K562 (cell line): ENCODE measurements at regions not wholly inside any gene's neighbourhood (a gene's known extent, or its start where the extent isn't known, plus 50 kb on each side); places are given as distances from the start of the nearest gene placed in this dataset.
A peak's percentile ranks its signal among the peaks of the same experiment; 100 is the strongest.

Experiments used
- ATAC-seq: fragments of 200-7000 bp; cut with Tn5 transposase; 3 replicates; pipeline ENCODE4 v1.9.1; 2020; ENCODE audit warnings: moderate library complexity
- BruUV-seq: library from RNA; stranded (reverse); fragments of 400-500 nt; replicated peaks from 2 replicates; lab custom pipeline; 2021; lab: Mats Ljungman, UMichigan
- CTCF ChIA-PET: fragments of 300-600 bp; formaldehyde crosslinking; extraction: SDS; loops from one replicate; lab custom pipeline; 2021; ENCODE audit warnings: low intra/inter-chr PET ratio; lab: Yijun Ruan, JAX
- POLR2A ChIA-PET: fragments of 300-600, 350-650 bp; sonication (Branson Sonifier 250); formaldehyde crosslinking; extraction: SDS; loops from one replicate; lab custom pipeline; 2021; ENCODE audit warnings: antibody characterized with exemption, inconsistent platforms; lab: Yijun Ruan, JAX
- DNase-seq, 4 experiments: peaks; one replicate each; pipeline versions ENCODE4 v3.0.0 to v3.0.0-alpha.2; 2011 to 2018; ENCODE audit warnings: low spot score in 3 of 4, mixed read lengths in 3 of 4; ENCODE audit errors: extremely low read depth in 1 of 4
- FAIRE-seq: peaks from 2 replicates; lab custom pipeline; 2011; peaks lifted over from hg19 to GRCh38; lab: Jason Lieb, UNC
- H2AFZ ChIP-seq: 2 replicates; pipeline ENCODE4 v1.6.0; 2011; ENCODE audit warnings: low read depth, low read length, control low read depth, inconsistent platforms
- H3K27ac ChIP-seq: fragments of 200-600 bp; 3 replicates; pipeline ENCODE4 v1.8.0; 2011; ENCODE audit warnings: low read depth, mild to moderate bottlenecking, control low read depth, inconsistent platforms, low read length, moderate library complexity, mixed read lengths; ENCODE audit errors: extremely low read depth
- H3K27me3 ChIP-seq, 2 experiments: fragments of 300-600 bp in 1 of 2; 2 replicates in 1 of 2; 3 replicates in 1 of 2; pipeline versions ENCODE4 v1.6.0 to v1.8.0; 2011; ENCODE audit warnings: inconsistent platforms in 2 of 2, low read length in 2 of 2, mild to moderate bottlenecking in 1 of 2, mixed read lengths in 1 of 2, moderate library complexity in 1 of 2; ENCODE audit not compliant: control insufficient read depth in 2 of 2, insufficient read depth in 2 of 2
- H3K36me3 ChIP-seq: fragments of 300-600 bp; 3 replicates; pipeline ENCODE4 v1.8.0; 2011; ENCODE audit warnings: mild to moderate bottlenecking, low read length, inconsistent platforms; ENCODE audit not compliant: control insufficient read depth, insufficient read depth
- H3K4me1 ChIP-seq, 2 experiments: fragments of 200-600 bp in 1 of 2; replicated peaks in 1 of 2; 2 replicates in 1 of 2; 3 replicates in 1 of 2; pipeline versions ENCODE4 v1.5.1 to v1.8.0; 2011; ENCODE audit warnings: inconsistent platforms in 2 of 2, low read length in 2 of 2, mild to moderate bottlenecking in 1 of 2, mixed read lengths in 1 of 2, moderate library complexity in 1 of 2; ENCODE audit not compliant: control insufficient read depth in 2 of 2, insufficient read depth in 2 of 2
- H3K4me2 ChIP-seq: 2 replicates; pipeline ENCODE4 v1.6.1; 2011; ENCODE audit warnings: low read length, control low read depth, inconsistent platforms, mixed read lengths; ENCODE audit not compliant: insufficient read depth
- H3K4me3 ChIP-seq: fragments of 200-600 bp; sonication (generic), shearing (Covaris generic); 2 replicates; pipeline ENCODE4 v1.5.1; 2016; ENCODE audit warnings: control low read depth, inconsistent platforms
- H3K79me2 ChIP-seq: fragments of 200-600 bp; 3 replicates; pipeline ENCODE4 v1.8.0; 2011; ENCODE audit warnings: low read length, inconsistent platforms; ENCODE audit not compliant: control insufficient read depth, insufficient read depth
- H3K9ac ChIP-seq, 2 experiments: 2 replicates each; pipeline versions ENCODE4 v1.6.0 to v1.6.1; 2011; ENCODE audit warnings: low read depth in 2 of 2, low read length in 2 of 2, control low read depth in 1 of 2, inconsistent platforms in 1 of 2, mild to moderate bottlenecking in 1 of 2, mixed read lengths in 1 of 2; ENCODE audit not compliant: insufficient read depth in 1 of 2
- H3K9me1 ChIP-seq: one replicate; pipeline ENCODE4 v1.6.0; 2011; ENCODE audit warnings: inconsistent platforms, mild to moderate bottlenecking, low read length, moderate library complexity; ENCODE audit not compliant: control insufficient read depth, insufficient read depth
- H3K9me3 ChIP-seq: replicated peaks from 2 replicates; pipeline ENCODE4 v1.5.1; 2011; ENCODE audit warnings: low read depth, low read length, inconsistent platforms; ENCODE audit not compliant: control insufficient read depth, insufficient read depth
- H4K20me1 ChIP-seq: replicated peaks from 2 replicates; pipeline ENCODE4 v1.6.1; 2011; ENCODE audit warnings: low read length, inconsistent platforms, mixed read lengths; ENCODE audit not compliant: control insufficient read depth, insufficient read depth
- MEIS2 ChIP-seq: fragments of 450-650 bp; IDR thresholded peaks from 2 replicates; pipeline ENCODE4 v1.6.1; 2014; ENCODE audit warnings: mild to moderate bottlenecking; ENCODE audit not compliant: partially characterized antibody
- SMARCE1 ChIP-seq: fragments of 450-650 bp; IDR thresholded peaks from 2 replicates; pipeline ENCODE4 v1.7.1; 2016; ENCODE audit warnings: mild to moderate bottlenecking
- TCF3 ChIP-seq: sonication (generic); formaldehyde crosslinking; IDR thresholded peaks from 2 replicates; pipeline ENCODE4 v1.4.0; 2020; ENCODE audit warnings: mild to moderate bottlenecking, missing genetic modification reagents
- TRIM24 ChIP-seq, 2 experiments: fragments of 450-650 bp; IDR thresholded peaks; 2 replicates each; pipeline ENCODE4 v1.6.1; 2016
- ZNF639 ChIP-seq, 2 experiments: fragments of 200-800 bp in 1 of 2; sonication (Bioruptor generic) in 1 of 2; sonication (generic) in 1 of 2; formaldehyde crosslinking in 1 of 2; IDR thresholded peaks in 1 of 2; conservative IDR thresholded peaks in 1 of 2; 2 replicates each; pipeline versions ENCODE4 v1.5.0 to v1.6.1; 2016 to 2020; ENCODE audit warnings: missing compliant biosample characterization in 1 of 2, missing genetic modification characterization in 1 of 2, missing genetic modification reagents in 1 of 2
- WGBS: fragments of 100-300 bp; shearing (Covaris generic); methylation state at CpG from one replicate; pipeline ENCODE4 v1.1.6; 2016; ENCODE audit warnings: low coverage, mixed read lengths; ENCODE audit not compliant: insufficient coverage; ENCODE audit errors: missing lambda C conversion rate; 5-methylcytosine and 5-hydroxymethylcytosine counted together
- in situ Hi-C: fragments of 300-500 bp; cut with MboI; formaldehyde crosslinking; loops from 4 replicates; pipeline ENCODE4 v1.15.0; 2018; ENCODE audit warnings: inconsistent platforms, mixed read lengths
- intact Hi-C: fragments of 100-400 bp; cut with micrococcal nuclease; formaldehyde crosslinking; loops from 2 replicates; pipeline ENCODE4 v1.14.2; 2022
- TF ChIP-seq, protein P1 (sequence below): sonication (generic); formaldehyde crosslinking; IDR thresholded peaks from 2 replicates; pipeline ENCODE4 v1.8.1; 2022; ENCODE audit warnings: missing genetic modification reagents
- TF ChIP-seq, protein P2 (sequence below): fragments of 450-650 bp; IDR thresholded peaks from 2 replicates; pipeline ENCODE4 v1.6.1; 2016

DNA sequence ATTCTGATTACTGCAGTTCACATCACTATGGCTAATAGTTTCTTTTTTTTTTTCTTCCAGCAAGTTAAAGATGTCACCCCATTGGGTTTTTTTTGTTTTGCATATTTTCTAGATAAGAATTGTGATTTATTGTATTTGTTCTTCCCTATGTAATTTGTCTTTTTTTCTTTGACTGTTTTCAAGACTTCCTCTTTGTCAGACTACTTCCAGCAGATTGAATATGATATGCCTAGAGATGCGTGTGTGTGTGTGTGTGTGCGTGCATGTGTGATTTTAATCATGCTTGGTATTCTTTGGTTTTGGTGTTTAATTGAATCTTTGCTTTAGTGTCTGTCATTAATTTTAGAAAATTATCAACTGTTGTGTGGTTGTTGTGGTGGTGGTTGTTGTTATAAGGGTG is 166.7 kb upstream of the SLC39A10 start (continued):
- 0 out of 4 replicates have a peak, but pooled peaks of 1 of the 2 experiments have one; percentile 25 for TF ChIP-seq TRIM24 (IDR thresholded peaks at IDR 0.05)
- TF ChIP-seq, protein P1, sequence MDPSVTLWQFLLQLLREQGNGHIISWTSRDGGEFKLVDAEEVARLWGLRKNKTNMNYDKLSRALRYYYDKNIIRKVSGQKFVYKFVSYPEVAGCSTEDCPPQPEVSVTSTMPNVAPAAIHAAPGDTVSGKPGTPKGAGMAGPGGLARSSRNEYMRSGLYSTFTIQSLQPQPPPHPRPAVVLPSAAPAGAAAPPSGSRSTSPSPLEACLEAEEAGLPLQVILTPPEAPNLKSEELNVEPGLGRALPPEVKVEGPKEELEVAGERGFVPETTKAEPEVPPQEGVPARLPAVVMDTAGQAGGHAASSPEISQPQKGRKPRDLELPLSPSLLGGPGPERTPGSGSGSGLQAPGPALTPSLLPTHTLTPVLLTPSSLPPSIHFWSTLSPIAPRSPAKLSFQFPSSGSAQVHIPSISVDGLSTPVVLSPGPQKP (CRISPR knock-in tag): no peak
- peak; percentile 67 for TF ChIP-seq MEIS2
- 0 out of 2 replicates have a peak, but pooled peaks have one; percentile 23 for TF ChIP-seq SMARCE1
- TF ChIP-seq, protein P2, sequence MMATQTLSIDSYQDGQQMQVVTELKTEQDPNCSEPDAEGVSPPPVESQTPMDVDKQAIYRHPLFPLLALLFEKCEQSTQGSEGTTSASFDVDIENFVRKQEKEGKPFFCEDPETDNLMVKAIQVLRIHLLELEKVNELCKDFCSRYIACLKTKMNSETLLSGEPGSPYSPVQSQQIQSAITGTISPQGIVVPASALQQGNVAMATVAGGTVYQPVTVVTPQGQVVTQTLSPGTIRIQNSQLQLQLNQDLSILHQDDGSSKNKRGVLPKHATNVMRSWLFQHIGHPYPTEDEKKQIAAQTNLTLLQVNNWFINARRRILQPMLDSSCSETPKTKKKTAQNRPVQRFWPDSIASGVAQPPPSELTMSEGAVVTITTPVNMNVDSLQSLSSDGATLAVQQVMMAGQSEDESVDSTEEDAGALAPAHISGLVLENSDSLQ: peak; percentile 17; the same call in 1 of the 2 replicates

- BruUV-seq: no TSS peak
Observed at GRCh38 chr2:195489101-195489500, 167.9 kb upstream of the SLC39A10 start.

More at GRCh38 chr2:195489101-195489500, 167.9 kb upstream of the SLC39A10 start:
- peaks cover 3 to 24% of the 10 kb centered on the region in 2 experiments; a peak in 4 of 5 replicates for H3K4me1 ChIP-seq
- no peaks in the 10 kb centered on the region for H3K27me3 ChIP-seq
- peak overlapping the region; percentile 55; the same call in 1 of the 2 replicates for H2AFZ ChIP-seq
- TF ChIP-seq ZNF639 (CRISPR knock-in tag; conservative IDR thresholded peaks at IDR 0.05 in 1 of 2, IDR thresholded peaks at IDR 0.05 in 1 of 2) (peak in 1 of 2 experiments; percentile 56; a peak in 1 of 4 replicates), TCF3 (CRISPR knock-in tag) (no peak)
- H3K9me3 ChIP-seq: no peaks in the 10 kb centered on the region; the same call in 1 of the 2 replicates
- H3K9ac ChIP-seq: no peak overlapping the region
- no peak for ATAC-seq
- no peaks in the 10 kb centered on the region for H3K9me1 ChIP-seq
- DNase-seq: no peak
- 69% methylated on average over 1 of the region's 2 CpGs for WGBS
- no peaks in the 10 kb centered on the region for H4K20me1 ChIP-seq
- intact Hi-C loops: loop anchor here (5.0 kb wide), 2 partner anchors 82 to 167 kb away; no protein-coding TSS in a partner anchor
- H3K4me2 ChIP-seq: no peak overlapping the region
- ChIA-PET CTCF (no interaction called here), POLR2A (no interaction called here)
- no peaks in the 10 kb centered on the region for H3K36me3 ChIP-seq
- H3K4me3 ChIP-seq: no peak overlapping the region
- in situ Hi-C loops: no loop called here
- H3K27ac ChIP-seq: peak overlapping the region; percentile 19; the same call in 1 of the 3 replicates
- H3K79me2 ChIP-seq: no peaks in the 10 kb centered on the region
- FAIRE-seq: no peak
